AG20443 (cell line): ENCODE measurements at regions not wholly inside any gene's neighbourhood (a gene's known extent, or its start where the extent isn't known, plus 50 kb on each side); places are given as distances from the start of the nearest gene placed in this dataset.

Experiments used
- DNase-seq: peaks from one replicate; pipeline ENCODE4 v3.0.0; 2012; ENCODE audit warnings: low spot score, mixed read lengths

DNA sequence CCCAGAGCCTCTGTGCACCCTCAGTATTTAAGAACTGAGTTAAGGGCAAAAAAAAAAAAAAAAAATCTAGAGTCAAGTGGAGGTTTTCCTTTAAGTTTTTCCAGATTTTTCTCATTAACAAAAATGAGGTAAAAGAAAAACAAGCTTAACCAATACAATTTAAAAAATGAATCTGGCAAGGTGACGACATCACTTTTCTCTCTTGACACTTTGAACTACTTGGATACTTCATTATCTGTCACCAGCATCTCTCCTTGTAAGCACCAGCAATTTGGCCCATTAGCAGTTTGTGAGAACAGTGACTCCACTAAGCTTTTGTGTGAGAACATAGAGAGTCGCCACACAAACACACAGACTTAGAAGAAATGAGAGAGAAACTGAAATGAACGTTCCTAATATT is 345.7 kb upstream of the SLC30A5 start:
- no peak for DNase-seq

DNA sequence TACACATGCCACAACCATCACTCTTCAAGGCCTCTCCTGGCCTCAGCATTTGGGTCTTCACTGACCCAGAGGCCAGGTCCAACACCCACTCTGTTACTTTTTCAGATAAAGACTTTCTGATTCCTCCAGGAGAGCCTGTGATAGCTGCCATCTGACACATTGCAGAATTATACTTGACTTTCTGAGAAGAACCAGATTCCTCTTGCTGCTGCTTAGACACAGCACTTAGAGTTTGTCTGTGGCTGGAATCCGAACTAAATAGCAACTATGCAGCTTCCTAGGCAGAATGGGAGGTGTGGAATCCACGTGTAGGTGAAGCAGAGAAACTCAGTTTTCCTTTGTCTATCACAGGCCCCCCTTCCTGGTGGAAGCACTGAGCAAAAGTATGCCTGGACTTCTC is 344.7 kb upstream of the SLC30A5 start:
- no peak for DNase-seq

DNA sequence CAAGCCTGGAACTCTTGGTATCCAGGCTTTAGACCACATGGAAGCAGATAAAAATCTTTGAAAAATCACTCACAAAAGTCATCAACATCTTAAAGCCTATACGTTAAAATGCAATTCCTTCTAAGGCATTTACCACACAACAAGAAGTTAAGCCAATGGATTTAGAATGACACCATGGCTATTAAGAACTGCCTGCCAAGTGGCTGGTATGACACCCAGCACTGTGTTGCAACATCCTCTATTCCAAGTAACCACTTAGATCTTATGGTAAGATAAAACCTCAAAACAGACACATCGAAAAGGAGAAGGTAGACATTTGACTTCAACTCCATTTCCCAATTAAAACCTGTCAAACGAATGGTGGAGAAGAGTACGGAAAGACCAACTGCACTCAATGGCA is 344.2 kb upstream of the SLC30A5 start:
- no peak for DNase-seq

DNA sequence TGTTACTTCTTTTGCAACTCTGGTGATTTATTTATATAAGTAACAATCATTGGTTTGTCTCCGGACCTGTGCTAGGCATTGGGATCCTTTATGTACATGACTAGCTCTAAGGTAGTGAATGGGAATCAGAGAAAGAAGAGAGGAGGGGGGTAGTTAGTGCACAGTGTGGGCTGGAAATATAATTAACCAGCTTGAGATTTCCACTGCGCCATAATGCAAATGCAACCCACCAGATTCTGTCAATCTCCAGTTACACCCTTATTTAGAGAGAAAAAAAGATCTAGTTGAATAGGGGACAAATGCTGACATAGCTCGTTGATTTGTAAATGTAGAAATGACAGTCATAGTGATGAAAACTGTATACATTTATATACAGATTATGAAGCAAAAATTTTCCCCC is 342.2 kb upstream of the SLC30A5 start:
- DNase-seq, result no peak

DNA sequence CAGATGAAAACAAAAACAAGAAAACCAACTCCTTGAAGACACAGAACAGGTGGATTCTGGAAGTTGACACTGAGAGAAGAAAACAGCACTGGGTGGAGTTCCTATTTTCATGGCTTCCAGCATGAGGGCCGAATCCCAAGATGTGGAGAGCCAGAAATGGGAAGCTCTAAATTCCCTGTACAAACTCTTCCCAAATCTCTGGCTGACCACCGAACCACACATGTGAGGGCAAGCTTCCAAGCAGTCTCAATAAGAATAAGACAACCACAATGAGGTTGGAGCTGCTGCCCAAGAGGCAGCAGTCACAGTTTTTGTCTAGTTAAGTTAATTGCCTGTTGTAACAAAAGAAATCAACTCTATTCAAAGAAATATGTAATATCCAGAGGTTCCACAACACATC is 339.3 kb upstream of the SLC30A5 start:
- DNase-seq, result no peak

DNA sequence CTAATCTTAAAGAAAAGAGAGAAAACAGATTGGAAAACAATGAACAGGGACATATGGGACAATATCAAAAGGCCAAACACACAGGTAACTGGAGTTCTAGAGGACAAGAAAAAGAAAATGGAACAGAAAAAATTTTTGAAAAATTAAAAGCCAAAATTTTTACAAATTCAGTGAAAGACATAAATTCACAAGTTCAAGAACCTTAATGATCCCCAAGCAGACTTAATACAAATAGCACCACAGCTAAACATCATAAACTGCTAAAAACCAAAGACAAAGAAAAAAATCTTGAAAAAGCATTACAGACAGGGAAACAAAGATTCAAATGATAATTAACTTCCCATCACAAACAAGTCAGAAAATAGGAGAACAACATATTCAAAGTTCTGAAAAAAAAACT is 338.5 kb upstream of the SLC30A5 start:
- DNase-seq, result no peak

DNA sequence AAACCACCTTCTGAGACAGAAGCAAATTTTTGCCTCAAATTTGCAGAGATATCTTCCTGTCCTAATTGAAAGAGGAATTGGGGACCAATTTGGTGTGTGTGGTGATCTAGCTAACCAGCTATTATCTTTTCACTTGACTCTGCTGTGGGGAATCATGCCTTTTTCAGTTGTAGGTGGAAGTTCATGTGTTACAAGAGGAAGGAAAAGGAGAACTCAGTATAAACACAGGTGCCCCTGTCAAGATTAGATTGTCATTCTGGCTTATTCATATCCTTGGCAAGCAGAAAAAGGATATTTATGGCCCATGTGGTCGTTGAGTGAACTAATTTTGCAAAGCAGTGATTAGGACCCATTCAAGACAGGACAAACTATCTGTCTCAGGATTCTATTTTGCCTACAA is 336.8 kb upstream of the SLC30A5 start:
- DNase-seq, result no peak

DNA sequence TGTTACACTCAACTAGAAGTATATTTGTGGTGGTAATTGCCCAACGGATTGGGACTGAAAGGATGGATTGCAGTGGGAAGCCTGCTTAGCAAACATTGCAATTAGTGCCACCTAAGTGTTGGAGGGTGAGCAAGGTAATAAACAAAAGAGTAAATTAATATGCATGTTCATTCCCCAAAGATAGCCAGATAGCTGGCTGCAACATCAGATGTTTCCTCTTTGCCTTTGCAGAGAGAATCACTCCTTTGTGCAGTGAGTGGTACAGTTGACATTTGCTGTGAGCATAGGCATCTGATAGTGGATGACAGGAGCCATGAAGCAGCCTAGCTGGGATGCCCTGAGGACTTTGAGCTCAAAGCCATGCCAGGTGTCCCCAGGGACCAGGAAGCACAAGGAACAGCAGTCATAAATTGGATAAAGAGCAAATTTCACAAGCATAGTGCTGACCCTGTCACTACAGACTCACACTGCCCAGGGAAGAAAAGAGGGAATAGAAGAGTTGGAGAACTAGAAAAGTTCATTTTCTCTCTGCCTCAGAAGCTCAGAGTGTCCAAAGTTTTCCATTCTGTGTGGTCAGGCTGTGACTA is 336.1 kb upstream of the SLC30A5 start:
- DNase-seq, result no peak

DNA sequence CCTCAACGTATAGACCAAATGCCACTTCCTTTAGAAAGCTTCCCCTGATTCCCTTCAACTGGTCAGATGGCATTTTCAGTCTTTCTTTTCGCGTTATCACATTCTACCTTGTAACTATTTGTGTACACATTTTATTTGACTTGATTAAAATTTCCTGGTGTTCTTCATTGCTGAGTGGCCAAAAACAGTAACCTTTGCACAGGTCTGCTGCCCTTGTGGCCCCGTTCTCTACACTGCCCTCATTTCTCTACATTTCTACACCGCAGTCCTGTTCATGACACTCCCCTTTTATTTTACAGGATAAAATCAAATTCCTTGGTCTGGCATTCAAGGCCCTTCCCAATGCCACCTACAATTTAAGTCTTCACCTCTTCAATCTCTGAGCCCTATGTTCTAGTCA is 334.2 kb upstream of the SLC30A5 start:
- DNase-seq, result no peak

DNA sequence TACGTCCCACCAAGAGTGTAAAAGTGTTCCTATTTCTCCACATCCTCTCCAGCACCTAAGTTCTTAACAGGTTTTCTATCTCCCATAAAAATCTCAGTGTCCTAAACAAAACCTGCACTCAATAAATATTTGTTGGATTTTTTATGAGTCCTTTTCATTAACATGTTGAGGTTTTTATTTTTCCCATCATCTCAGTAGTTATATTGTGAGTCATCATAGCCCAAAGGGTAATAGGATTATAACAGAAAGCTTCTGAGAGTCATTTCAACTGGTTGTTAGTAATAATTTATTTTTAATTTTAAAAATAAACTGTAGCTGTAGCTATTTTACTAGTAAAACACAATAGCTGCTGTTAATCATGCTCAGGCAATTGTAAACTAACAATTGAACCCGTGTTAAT is 331.6 kb upstream of the SLC30A5 start:
- no peak for DNase-seq

DNA sequence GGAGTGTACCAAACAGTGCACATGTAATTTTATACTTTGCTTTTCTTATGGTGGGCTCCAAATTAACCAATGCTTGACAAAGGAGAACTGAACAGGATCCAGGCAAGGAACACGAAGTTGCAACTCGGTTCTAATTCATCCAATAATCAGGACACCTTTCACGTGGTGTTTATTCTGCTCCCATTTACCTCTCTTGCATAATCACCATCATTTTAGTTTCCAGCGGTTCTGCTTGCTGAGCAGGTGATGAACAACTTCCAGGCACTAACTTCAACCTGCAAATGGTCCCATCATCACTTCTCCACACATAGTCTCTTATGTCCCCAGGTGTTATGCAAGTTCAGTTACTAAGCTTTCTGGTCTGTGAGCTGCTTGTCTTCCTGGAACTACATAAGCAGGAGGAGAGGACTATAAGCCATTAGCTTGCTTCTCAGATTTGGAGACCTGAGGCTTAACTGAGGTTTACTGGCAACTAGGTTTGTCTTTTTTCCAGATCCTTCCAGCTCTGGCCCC is 326.8 kb upstream of the SLC30A5 start:
- DNase-seq, result no peak

DNA sequence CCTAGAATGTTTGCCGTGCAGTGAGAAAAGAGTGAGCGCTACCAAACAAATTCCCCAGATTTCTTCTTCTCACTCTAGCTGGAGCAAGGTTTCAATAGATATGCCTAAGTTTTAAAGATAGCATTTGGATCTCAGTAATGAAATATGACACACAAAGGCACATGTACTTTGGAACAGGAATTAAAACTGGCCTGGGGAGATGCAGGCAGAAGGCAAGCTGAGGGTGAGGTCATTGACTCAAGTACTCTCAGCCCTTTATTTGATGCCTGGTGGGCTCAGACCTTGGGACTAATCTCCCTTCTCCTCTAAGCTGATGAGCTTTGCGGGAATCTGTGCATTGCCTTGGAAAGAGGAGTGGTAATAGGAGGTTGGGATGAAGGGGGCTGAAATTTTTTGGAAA is 323.3 kb upstream of the SLC30A5 start:
- no peak for DNase-seq

DNA sequence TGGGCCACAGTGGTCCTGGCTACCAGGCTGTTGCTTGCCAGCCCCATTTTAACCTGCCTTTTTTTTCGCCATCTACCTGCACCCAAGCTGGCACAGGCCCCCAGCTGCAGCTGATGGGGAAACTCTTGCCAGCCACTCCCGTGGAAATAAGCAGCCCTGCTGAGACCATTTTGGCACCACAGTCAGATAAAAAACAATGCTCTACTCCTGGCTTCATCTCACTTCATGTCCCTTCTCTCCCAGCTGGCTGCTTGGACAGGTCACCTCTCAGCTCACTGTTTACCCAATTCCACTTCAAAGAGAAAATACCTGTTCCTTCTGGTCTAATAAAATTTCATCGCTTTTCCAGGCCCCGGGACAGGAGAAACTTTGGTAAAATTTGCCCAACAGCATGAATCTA is 322.6 kb upstream of the SLC30A5 start:
- DNase-seq, result no peak

DNA sequence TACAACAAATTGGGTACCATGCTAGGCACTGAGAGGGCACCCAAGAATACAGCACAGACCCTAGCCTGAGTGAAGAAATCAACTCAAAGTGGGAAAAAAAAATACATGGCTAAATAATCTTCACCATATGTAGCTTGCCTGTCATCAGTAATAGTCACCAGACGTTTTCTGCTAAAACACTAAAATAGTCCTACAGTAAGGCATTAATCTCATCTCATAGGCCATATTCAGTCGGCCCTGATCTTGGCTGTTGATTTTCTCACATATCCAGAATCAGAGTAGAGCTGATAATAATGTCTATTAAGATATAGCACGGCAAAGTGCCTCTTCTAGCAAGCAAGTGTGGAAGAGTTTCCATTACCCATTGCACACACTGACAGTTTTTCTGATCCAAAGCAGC is 322.1 kb upstream of the SLC30A5 start:
- no peak for DNase-seq

DNA sequence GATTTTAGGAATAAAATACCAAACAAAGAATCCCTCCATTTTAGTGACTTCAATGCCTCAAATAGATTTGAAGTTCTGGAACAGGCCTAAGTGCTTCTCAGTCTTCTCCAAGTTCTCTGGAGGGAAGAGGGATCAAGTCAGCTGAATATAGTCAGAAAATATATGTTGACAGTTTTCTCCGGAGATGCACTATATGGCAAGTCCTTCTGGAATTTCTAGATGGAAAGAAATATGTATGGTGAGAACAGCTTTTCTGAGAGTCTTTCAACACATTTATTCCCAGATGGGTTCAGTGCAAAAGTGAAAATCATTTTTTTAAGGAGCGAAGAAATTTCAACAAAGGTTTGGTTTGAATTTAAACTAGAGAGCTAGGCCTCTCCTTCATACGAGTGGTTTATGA is 317.4 kb upstream of the SLC30A5 start:
- no peak for DNase-seq

DNA sequence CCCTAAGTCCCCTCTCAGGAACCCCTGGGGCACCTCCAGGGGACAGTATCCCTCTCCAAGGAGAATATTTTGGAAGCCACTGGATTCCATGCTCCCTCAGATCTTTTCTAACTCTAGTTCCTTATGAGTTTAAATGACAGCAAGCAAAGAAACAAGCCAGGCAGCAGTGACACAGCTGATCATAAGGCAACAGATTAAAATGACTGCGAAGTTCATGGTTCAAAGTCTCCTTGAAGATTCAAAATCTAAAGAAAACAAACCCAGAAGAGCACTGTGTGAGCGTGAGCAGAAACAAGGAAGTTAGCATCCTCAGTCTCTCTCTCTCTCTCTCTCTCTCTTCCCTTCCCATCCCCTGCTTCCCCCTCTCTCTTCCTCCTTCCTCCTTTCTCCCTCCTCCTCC is 316.7 kb upstream of the SLC30A5 start:
- no peak for DNase-seq

DNA sequence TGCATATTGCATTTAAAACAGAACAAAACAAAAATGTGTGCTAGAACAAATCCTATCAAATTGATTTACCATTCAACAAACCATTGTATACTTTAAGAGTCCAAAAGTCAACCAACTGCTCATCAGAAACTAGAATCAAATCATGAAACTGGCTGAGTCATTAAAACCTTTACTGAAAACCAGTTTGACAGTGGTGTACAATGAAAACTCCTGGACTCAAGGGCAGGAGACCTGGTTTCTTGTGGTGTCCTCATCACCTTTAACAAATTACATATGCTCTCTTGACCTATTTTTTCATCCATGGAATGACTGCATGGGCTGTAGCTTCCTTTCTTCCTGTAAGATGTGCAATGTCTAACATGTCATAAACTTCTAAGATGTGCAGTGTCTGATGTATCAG is 315.3 kb upstream of the SLC30A5 start:
- no peak for DNase-seq

DNA sequence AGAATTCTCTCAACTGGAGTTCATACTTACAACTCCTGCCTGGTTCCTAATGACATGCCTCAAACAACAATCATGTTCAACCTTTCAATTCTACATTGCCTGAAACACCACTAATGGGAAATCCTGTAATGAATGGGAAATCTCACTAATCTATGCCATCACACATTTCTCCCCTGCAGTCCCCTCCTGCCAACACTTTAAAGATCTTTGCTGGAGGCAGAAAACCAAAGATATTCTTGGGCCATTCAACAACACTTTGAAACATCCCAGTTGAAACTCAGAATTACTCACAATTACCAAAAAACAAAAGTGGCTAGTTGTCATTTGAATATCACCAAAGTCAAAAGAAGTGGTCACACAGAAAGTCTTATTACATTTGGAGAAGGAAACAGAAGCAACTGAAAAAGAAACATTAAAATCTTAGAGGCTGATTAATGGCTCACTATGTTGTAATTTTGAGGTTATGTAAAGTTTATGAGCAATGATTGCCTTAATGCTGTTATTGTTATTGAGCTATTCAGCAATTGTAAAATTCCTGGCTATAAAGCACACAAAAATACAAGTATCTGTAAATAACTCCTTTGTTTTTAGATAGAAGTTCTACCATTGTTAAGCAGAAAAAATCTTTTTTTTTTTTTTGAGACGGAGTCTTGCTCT is 313.4 kb upstream of the SLC30A5 start:
- DNase-seq, result no peak

DNA sequence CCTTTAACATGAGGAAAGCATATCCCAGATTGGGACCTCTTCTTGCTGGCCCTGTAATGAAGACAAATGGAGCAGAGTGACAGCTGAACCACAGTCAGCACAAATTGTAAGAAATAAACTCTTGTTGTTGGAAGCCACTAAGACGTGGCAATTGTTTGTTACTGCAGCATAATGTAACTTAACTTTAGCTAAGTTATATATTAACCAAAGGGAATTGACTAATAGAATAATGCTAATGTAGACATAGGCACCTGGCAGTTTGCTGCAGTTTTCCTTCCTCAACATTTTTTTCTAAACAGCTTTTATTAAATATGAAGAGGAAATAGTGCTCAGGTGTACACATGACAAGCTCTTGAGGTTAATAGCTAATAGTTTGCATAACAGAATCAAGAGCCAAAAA is 300.7 kb upstream of the SLC30A5 start:
- no peak for DNase-seq

DNA sequence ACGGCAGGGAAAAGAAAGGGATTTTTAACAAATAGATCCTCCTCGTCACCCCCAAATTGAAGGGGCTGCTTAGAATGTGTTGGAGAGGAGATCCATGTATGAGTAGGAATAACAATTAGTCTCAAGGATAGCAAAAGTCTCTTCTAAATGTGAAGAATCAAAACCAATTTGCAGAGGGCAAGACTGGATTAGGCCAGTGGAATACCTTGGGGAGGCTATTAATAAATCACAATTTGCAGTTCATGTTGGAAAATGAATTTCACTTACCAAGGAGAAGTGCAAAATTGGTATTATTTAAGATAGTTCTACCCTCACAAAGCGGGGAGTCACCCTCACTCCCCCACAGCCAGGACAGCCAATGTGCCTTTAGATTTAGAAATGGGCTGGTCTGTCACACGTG is 299.8 kb upstream of the SLC30A5 start:
- DNase-seq, result no peak

DNA sequence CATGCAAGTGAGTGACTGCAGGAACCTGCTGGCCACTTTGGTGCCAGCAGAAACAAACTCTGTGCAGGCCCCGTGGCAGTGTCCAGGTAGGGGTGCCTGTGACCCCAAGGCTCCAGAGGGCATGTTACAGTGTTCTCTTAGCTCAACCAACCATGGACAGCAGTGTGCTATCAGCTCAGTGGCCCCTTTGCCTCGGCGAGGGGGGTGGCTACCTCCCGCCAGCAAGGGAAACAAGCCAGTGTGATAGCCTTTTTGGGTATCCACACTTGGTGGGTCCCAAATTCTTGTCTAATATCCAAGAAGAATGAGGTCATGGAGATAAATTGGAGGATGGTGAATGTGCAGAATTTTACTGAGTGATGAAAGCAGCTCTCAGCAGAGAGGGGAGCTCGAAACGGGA is 298.6 kb upstream of the SLC30A5 start:
- no peak for DNase-seq

DNA sequence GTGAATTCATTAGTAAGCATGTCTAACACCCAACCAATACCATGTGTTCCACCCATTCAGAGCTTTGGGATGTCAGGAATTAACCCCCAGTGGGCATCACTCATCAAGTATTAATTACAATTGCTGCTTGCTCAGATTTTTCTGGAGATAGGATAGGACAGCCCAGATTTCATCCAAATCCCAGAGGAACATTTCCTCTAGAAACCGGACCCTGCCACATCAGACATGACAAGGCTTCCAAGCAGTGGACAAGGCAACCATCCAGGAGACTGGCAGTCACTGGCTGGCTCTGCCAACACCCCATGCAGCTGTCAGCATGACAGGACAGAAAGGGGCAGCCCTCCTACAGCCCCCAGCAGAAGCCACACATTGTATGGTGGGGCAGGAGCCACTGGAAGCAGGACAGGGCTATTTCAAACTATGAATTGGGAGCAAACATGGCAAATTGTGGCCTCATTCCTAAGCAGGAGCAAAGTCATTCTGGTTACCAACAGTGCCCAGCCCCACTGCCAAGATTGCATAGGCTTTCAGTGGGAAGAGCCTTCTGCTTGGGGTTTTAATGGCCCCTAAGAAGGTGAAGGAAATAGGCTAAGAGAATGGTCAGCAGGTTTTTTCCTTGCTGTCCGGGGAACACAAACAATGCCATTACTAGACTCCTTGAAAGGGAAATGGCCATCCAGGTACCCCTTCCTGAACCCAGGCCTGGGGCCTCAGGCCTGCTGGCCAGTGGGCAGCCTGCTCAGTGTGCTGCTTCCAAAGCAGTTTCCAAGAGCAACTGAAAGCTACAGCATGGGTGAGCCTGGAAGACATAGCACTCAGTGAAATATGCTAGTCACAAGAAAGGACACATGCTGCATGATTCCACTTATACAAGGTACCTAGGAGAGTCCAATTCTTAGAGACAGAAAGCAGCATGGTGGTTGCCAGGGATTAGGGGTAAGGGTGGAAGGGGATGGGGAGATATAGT is 294.7 kb upstream of the SLC30A5 start:
- no peak for DNase-seq

DNA sequence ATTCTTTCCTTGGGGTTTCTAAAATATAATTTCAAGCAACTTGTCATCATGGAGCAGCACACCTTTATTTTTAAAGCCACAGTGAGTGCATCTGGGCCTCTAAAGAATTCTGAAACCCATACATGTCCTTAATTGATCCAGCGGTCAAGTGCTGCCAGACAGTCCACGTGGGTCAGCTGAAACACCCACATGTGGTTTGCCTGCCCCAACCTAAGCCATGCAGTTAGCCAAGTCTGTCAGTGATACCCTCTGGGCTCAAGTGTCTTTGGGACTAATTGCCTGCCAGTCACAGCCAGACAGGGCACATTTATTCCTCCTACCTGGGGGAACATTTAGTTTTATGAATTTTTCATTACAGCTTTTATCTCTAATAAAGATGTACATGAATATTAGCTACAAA is 291.4 kb upstream of the SLC30A5 start:
- no peak for DNase-seq
